Glutamatergic neuron (in vitro differentiated cells): ENCODE measurements at regions not wholly inside any gene's neighbourhood (a gene's known extent, or its start where the extent isn't known, plus 50 kb on each side); places are given as distances from the start of the nearest gene placed in this dataset.

Experiments
- DNase-seq: peaks from one replicate; pipeline ENCODE4 v3.0.0; 2022
- H3K27ac Mint-ChIP-seq: one replicate; pipeline ENCODE4 v1.8.0; 2020; ENCODE audit warnings: mild to moderate bottlenecking, mixed read lengths, inconsistent platforms; ENCODE audit not compliant: unreplicated experiment
- H3K27me3 Mint-ChIP-seq: one replicate; pipeline ENCODE4 v1.8.0; 2020; ENCODE audit warnings: mild to moderate bottlenecking, moderate library complexity, mixed read lengths, inconsistent platforms; ENCODE audit not compliant: unreplicated experiment
- H3K36me3 Mint-ChIP-seq: one replicate; pipeline ENCODE4 v1.8.0; 2020; ENCODE audit warnings: mild to moderate bottlenecking, mixed read lengths, inconsistent platforms; ENCODE audit not compliant: unreplicated experiment
- H3K4me1 Mint-ChIP-seq: one replicate; pipeline ENCODE4 v1.8.0; 2020; ENCODE audit warnings: mild to moderate bottlenecking, low read depth, mixed read lengths, inconsistent platforms; ENCODE audit not compliant: unreplicated experiment
- H3K4me3 Mint-ChIP-seq: one replicate; pipeline ENCODE4 v1.8.0; 2020; ENCODE audit warnings: mild to moderate bottlenecking, mixed read lengths, inconsistent platforms; ENCODE audit not compliant: unreplicated experiment
- H3K9me3 Mint-ChIP-seq: one replicate; pipeline ENCODE4 v1.8.0; 2020; ENCODE audit warnings: mild to moderate bottlenecking, moderate library complexity, mixed read lengths, inconsistent platforms; ENCODE audit not compliant: unreplicated experiment
- TF ChIP-seq, protein P1 (sequence below): fragments of 200-600 bp; sonication (generic); IDR thresholded peaks from one replicate; pipeline ENCODE4 v1.5.0; 2021; ENCODE audit not compliant: partially characterized antibody, unreplicated experiment

GRCh38 chr3:161884830-161885229, 388.2 kb downstream of the OTOL1 start:
- Mint-ChIP-seq H3K36me3 (peaks cover 8% of the 10 kb centered on the region), H3K4me1 (no peaks in the 10 kb centered on the region), H3K27ac (no peak overlapping the region), H3K27me3 (no peaks in the 10 kb centered on the region), H3K4me3 (no peak overlapping the region), H3K9me3 (peaks cover 1% of the 10 kb centered on the region)
- TF ChIP-seq, protein P1, sequence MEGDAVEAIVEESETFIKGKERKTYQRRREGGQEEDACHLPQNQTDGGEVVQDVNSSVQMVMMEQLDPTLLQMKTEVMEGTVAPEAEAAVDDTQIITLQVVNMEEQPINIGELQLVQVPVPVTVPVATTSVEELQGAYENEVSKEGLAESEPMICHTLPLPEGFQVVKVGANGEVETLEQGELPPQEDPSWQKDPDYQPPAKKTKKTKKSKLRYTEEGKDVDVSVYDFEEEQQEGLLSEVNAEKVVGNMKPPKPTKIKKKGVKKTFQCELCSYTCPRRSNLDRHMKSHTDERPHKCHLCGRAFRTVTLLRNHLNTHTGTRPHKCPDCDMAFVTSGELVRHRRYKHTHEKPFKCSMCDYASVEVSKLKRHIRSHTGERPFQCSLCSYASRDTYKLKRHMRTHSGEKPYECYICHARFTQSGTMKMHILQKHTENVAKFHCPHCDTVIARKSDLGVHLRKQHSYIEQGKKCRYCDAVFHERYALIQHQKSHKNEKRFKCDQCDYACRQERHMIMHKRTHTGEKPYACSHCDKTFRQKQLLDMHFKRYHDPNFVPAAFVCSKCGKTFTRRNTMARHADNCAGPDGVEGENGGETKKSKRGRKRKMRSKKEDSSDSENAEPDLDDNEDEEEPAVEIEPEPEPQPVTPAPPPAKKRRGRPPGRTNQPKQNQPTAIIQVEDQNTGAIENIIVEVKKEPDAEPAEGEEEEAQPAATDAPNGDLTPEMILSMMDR = no peak
- DNase-seq = no peak

DNA sequence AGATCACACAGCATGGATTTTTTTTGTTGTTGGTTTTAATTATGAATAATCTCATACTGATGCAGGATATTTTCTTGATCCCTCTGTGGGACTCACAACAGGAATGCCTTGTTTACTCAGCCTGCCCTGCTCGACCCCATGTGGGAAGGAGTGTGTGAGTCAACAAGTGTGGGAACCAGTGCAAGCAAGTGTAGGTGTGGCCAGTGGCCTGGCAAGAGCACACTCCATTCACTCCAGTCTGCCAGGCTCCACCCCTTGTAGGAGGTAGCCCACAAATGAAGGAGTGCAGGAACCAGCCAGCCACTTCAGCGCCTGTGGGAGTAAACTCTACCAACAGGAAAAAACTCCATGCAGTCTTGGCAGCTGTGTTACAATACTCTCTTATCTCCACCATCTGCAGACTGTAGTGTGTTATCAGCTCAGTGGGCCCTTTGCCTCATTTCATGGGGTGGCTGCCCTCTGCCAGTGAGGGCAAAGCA, 393.6 kb downstream of the OTOL1 start:
- TF ChIP-seq, protein P1 = no peak
- DNase-seq = no peak
- no peak overlapping the region for H3K27ac Mint-ChIP-seq
- H3K36me3 Mint-ChIP-seq = no peaks in the 10 kb centered on the region
- no peaks in the 10 kb centered on the region for H3K4me1 Mint-ChIP-seq
- no peaks in the 10 kb centered on the region for H3K27me3 Mint-ChIP-seq
- no peak overlapping the region for H3K4me3 Mint-ChIP-seq
- peaks cover 1% of the 10 kb centered on the region for H3K9me3 Mint-ChIP-seq

GRCh38 chr3:161893972-161894371, 397.4 kb downstream of the OTOL1 start:
- no peak overlapping the region for H3K4me3 Mint-ChIP-seq

DNA sequence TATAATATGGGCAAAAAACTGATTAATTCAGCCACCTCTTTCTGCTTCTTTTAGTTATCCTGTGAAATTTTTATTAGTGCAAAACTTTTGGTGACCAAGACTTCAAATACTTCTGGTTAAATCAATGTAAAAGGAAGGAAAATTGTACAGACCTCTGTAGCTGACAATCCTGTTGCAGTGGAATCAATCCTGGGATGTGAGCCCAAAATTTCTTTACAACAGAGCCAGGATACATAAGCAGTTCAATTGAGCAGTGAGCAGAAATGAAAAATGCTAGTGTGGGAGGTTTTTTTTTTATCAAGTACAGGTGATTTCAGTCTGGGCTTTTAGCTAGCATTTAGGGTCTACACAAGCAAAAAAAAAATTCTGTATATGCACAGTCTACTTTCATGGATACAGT, 398.0 kb downstream of the OTOL1 start:
- no peaks in the 10 kb centered on the region for H3K36me3 Mint-ChIP-seq
- no peak overlapping the region for H3K4me3 Mint-ChIP-seq
- no peak overlapping the region for H3K27ac Mint-ChIP-seq
- no peaks in the 10 kb centered on the region for H3K4me1 Mint-ChIP-seq
- H3K9me3 Mint-ChIP-seq = no peaks in the 10 kb centered on the region
- TF ChIP-seq, protein P1 = no peak
- no peak for DNase-seq
- H3K27me3 Mint-ChIP-seq = no peaks in the 10 kb centered on the region

More at GRCh38 chr3:161893972-161894371, 397.4 kb downstream of the OTOL1 start:
- Mint-ChIP-seq H3K36me3 (no peaks in the 10 kb centered on the region), H3K9me3 (no peaks in the 10 kb centered on the region), H3K27ac (no peak overlapping the region), H3K27me3 (no peaks in the 10 kb centered on the region), H3K4me1 (no peaks in the 10 kb centered on the region)
- no peak for DNase-seq
- TF ChIP-seq, protein P1 = no peak

- no peak for DNase-seq
- H3K4me1 Mint-ChIP-seq = no peaks in the 10 kb centered on the region
- no peaks in the 10 kb centered on the region for H3K36me3 Mint-ChIP-seq
- H3K27ac Mint-ChIP-seq = no peak overlapping the region
- no peaks in the 10 kb centered on the region for H3K9me3 Mint-ChIP-seq
- TF ChIP-seq, protein P1 = no peak
- no peak overlapping the region for H3K4me3 Mint-ChIP-seq
- no peaks in the 10 kb centered on the region for H3K27me3 Mint-ChIP-seq
These were observed 409.0 kb downstream of the OTOL1 start for GRCh38 chr3:161905520-161906132.
